HG03571 (cell line): ENCODE measurements at regions not wholly inside any gene's neighbourhood (a gene's known extent, or its start where the extent isn't known, plus 50 kb on each side); places are given as distances from the start of the nearest gene placed in this dataset.
"Not testable (repeated sequence)": the region's sequence is repeated elsewhere in the genome, so short reads cannot be mapped to it uniquely, and the experiment has no call there.

ENCODE experiments used
- ATAC-seq: cut with Tn5 transposase; IDR thresholded peaks from one replicate; pipeline ENCODE4 v1.9.1; 2021; ENCODE audit not compliant: unreplicated experiment

DNA sequence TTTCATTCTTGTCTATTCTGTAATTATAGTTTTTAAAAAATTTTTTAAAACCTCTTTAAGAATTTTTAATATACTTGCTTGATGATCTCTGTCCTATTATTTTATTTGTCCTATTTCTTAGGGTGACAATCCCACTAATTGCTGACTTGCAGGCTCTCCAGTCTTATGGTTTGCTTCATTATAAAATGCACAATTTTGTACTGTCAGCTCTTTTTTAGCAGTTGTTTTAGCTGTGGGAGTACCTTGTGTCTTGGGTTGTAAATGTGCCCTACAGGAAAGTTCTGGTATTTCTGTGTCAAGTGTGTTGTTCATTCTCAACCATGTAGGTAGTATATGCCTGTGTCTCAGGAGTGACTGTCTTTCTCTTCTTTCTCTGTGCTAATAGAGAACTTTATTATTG lies 118.2 kb upstream of the IL15 start:
- ATAC-seq, result no peak

DNA sequence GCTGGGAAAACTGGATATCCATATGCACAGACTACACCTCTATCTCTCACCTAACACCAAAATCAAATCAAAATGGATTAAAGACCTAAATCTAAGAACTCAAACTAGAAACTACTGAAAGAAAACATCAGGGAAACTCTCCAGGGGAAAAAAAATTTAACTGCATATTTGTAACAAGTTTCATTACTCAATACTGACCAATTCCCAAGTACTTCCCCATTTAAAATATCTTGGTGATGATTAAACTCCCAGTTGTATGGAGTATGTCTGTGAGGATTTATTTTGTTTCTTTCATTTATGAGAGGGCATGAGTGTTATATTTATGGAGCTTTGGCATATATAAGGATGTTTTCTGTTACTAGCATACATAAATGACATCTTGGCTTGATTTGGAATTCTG lies 112.3 kb upstream of the IL15 start:
- ATAC-seq, result no peak

DNA sequence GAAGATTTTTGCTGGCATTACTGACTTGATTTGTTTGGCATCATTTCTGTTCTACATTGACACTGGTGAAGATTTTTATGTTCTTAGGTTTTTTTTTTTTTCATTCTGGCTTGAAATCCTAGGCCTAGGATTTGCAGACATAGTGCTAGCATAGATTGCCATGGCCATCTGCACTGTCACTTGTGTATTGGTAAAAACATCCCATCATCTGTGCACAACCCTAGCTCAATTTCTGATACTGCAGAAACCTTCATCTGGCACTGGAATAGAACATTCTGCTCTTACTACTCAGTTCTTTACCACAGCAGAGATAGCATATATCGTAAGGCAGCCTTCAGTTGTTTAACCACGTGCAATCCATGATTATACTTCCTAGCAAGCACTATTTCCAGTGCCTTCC lies 111.5 kb upstream of the IL15 start:
- no peak for ATAC-seq

DNA sequence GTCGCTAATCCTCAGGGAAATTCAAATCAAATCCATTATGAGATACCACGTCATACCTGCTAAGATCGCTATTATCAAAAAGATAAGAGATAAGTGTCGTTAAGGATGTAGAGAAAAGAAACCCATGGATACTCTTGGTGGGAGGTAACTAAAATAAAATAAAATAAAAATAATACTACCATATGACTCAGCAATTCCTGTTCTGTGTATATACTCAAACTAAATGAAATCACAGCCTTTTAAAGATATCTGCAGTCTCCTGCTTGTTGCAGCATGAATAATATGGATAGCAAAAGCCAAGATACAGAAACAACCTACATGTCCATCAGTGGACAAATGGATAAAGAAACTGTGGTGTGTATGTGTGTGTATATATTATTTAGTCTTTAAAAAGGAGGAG lies 105.8 kb upstream of the IL15 start:
- no peak for ATAC-seq

DNA sequence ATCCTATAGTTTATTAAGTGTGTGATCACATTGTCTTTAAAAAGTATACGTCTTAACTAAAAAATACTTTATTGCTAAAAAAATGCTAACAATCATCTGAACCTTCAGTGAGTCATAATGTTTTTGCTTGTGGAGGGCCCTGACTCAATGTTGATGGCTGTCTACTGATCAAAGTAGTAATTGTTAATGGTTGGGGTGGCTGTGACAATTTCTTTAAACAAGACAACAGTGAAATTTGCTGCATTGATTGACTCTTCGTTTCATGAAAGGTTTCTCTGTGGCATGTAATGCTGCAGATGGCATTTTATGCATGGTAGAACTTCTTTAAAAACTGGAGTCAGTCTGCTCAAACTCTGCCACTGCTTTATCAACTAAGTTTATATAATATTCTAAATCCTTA lies 101.4 kb upstream of the IL15 start:
- ATAC-seq, result no peak

DNA sequence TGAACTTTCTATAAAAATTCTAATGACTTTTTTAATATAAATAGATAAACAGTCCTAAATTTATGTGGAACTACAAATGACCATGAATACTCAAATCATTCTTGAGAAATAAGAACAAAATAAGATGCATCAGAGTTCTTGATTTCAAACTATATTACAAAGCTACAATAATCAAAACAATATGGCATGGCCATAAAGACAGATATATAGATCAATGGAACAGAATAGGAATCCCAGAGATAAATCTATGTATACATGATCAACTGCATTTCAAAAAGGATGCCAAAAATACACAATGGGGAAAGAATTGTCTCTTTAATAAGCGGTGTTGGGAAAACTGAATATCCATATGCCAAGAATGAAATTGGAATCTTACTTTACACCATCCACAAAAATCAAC lies 98.4 kb upstream of the IL15 start:
- ATAC-seq, result no peak

DNA sequence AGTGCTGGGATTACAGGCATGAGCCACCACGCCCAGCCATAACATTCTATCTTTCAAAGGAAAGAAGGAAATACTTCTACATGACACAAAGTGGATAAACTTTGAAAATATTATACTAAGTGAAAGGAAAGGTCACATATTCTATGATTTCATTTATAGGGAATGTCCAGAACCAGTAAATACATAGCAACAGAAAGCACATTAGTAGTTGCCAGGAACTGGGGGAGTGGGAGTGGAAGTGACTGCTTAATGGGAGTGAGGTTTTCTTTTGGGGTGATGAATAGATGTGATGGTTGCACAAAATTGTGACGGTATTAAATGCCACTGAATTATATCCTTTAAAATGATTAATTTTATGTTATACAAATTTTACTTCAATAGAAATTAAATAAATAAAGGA lies 95.7 kb upstream of the IL15 start:
- no peak for ATAC-seq

DNA sequence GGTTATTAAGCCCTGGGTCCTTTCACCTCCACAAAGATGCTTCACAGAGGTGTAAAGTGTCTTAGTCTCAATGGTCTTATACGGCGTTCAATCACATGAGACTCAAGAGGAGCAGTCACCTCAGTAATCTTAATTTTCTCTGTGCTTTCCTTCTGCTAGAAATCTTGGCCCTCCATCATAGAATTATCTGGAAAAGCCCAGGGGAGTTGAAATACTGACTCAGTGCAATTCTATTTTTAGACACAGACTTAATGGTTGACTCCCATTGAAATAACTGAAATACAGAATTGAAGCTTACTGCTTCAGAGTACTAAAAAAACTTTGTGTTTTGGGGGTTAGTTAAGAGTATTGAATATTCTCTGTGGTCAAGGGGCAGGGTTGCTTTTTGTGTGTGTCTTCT lies 94.5 kb upstream of the IL15 start:
- no peak for ATAC-seq

DNA sequence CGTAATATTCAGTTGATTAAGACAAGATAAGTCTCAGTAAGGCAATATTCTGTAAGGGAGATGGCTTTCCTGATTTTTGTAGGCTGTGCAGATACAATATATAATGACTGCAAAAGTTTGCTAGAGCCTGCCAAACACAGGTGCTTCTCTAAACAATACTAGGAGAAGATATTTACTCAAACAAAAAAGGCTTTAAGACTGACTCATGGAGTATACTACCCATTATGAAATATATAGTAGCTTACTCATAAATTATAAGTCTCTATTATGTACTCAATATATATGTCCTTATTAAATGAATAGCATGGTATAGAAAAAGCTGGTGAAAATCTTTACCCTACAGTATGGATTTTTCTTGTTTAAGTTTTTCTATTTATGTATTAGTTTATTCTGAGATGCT lies 93.2 kb upstream of the IL15 start:
- ATAC-seq, result no peak

DNA sequence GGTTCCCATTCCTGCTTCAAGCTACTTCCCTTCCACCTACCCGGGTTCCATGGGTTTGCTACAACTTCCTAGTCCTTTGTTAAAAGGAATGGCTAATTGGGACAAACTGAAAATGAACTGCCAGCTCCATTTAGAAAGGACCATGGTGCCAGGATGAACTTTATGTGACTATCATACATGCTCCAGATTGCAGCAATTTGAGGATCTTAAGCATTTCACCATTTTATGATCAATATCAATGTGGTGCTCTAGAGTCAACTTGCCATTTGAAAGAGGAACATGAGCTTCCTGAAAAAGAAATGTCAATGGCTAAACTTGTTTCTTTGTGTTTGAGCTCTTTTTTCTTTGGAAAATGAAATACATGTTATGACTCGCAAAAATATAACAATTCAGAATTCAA lies 92.7 kb upstream of the IL15 start:
- no peak for ATAC-seq

DNA sequence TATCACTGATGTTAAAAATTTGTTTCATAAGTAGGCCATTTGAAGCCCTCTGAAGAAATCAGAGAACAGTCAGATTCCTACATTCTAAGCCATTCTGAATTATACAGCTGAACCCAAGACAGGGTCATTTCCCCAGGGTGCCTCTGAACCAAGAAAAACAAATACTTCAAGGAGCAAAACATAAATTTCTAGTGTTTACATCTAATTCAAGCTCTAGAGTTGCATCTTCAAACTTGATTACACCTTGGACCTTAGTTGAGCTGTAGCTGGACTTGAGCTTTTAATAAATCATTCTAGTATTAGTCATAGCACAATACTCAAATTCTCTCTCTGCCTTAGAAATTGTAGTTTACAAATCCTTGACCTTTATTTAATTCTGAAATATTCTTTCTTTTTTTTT lies 87.6 kb upstream of the IL15 start:
- no peak for ATAC-seq

DNA sequence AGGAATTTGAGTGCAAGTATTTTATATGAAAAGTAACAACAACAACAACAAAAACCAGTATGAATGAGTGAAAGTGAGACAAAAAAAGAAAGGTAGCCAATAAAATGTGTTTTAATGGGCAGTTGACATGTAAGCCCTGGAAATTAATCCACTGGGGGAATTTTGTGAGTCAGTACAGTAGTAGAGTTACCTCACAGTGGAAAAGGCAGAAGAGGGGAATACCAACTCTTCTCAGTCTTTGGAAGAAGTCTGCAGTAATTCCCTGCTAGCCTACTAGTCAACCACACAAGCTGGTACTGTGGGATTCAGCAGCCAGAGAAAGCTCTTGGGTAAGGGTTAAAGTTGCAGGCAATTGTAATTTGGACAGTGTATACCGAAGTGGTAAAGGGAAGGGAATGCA lies 76.3 kb upstream of the IL15 start:
- ATAC-seq, result no peak

DNA sequence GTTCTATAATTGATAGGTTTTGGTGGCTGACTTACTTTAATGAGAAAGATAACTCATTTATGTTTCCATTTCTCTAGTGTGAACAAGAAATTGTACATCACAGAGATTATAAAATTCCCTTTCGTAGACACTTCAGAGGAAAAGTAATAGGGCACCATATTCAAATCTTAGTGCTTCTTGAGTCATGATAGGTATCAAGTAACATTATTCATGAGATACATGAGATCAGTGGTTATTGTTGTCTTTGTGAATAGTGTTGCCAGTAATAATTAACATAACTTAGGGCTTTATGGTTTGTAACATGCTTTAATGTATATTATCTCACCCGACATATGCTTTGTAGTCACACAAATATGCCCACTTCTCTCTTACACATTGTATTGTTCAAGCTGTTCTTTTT lies 73.7 kb upstream of the IL15 start:
- no peak for ATAC-seq

DNA sequence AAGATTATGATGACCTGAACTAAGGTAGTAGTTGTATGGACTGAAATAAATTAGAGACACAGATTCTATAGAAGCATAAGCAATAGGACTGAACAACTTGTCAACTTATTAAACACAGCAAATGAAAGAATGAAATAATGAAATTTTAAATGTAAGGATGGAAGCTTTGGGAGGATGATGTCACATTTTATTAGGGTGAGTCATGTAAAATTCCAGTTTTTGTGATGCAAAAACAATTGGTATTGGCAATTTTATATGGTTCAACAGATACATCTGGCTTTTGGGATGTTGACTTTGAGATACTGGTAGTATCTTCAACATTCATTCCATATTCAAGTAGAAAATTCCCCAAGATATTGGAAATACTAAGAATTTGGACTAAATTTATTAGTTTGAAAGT lies 72.7 kb upstream of the IL15 start:
- ATAC-seq, result no peak

DNA sequence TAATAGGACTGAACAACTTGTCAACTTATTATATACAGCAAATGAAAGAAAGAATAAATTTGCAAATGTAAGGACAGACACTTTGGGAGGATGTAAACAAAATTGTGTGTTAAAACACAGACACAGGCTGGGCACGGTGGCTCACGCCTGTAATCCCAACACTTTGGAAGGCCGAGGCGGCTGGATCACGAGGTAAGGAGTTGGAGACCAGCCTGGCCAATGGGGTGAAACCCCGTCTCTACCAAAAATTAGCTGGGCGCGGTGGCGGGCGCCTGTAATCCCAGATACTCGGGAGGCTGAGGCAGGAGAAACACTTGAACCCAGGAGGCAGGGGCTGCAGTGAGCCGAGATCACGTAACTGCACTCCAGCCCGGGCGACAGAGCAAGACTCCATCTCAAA lies 71.4 kb upstream of the IL15 start:
- not testable (repeated sequence) for ATAC-seq

DNA sequence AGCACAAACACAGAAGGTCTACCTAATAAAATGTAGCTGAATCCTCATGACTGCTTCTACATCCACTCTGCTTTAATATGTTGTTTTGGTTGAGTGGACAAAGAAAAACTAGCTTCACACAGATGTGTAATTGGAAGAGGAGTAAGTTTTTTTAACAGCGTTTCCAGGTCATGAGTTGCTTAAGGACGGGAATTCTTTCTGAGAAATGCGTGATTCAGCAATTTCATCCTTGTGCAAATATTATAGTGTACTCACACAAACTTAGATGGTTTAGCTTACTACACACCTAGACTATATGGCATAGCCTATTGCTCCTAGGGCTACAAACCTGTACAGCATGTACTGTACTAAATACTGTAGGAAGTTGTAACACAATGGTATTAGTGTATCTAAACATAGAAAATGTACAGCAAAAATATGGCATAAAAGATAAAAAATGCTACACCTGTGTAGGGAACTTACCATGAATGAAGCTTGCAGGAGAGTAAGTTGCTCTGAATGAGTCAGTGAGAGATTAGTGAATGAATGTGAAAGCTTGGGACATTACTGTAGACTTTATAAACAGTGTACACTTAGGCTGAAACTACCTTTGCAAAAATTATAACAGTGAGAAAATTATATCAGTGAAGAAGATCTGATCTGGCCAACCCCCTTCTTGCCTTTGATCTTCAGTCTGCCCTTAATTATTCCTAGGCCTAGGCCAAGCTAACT lies 70.8 kb upstream of the IL15 start:
- ATAC-seq, result no peak

DNA sequence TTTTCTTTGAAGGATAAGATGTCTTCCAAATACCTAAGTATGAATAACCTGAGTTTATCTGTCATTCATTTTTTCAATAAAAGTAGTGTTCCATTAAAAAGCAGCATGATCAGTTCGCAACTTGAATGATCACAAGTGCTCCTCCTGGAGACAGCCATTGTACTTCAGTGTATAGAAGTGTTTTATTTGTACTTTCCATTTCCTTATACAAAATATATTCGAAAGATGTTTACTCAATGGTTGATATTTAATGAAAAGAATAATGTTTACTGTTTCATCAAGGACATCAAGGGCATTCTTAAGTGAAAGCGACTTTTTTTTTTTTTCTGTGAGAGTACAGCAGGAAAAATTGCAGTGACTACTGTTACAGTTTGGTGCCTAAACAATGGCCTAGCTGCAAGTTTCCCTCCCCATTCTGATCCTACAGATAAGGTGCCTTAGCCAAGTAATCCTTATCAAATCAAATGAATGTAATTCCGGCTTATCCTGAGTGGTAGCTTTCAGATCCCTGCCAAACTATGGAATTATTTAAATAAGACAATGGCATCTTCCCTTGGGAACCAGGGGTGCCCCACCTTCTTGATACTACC lies 69.0 kb upstream of the IL15 start:
- ATAC-seq, result no peak

DNA sequence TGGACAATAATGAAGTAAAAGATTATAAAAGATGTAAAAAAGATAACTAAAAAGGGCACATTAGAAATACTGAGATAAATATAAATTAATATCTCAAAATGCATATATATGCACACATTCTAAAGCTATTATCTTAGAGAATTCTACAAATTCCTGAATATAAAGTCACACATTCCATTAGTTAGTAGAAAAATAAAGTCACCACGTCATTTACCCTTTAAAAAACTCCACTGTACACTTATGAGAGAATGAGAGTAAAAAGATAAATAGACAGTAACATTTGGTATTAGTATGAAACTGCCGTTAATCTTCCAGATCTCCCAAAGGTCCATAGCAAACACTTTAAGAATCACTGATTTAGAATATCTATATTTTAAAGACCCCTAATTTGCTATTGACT lies 67.2 kb upstream of the IL15 start:
- no peak for ATAC-seq

DNA sequence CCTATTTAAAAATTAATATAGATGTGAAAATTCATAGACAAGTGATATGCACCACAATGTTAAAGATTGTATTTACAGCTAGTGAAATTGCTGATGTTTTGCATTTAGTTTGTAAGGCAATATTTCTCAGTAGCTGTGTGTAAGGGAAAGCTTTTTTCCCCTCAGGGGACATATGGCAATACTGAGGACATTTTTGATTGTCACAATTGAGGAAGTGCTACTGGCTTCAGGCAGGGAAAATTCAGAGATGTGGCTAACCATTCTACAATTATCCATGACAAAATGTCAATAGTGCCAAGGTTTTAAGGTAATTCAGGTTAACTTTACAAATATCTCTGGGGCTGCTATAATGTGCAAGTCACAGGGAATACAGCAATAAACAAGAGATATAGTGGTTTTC lies 66.1 kb upstream of the IL15 start:
- no peak for ATAC-seq

DNA sequence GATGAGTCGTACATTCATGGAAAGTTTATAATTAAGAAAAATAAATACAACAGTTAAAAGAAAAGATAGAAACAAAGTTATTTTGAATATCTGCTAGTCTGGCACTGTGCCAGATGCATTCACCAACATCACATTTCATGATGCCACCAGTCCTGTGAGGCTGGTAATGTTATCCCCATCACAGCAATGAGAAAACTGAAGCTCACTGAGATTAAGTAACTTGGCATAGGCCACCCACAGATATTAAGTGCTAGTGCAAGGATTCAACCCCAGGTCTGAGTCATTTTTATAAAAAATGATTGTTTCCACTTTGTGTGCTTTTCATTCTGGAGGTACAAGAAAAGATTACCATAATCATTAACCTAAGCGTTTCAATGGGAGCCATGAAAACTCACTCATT lies 65.0 kb upstream of the IL15 start:
- ATAC-seq, result no peak

DNA sequence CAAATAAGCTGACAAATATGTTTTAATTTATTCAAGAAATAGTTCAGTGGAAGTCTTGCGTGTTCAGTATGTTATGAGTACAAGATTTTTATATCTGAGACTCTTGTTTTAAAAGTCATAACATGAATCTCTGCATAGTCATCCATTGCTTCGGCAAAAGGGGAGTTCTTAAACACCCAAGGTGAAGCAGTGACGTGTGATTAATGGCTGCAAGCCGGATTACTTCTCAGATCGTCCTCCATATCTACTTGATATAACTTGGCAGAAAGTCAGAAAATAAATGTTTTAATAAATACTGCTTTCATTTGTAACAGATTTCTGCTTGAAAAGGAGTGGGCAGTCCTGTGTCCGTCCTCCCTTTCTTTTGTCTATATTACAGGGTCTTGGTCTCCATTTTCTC lies 64.6 kb upstream of the IL15 start:
- ATAC-seq, result no peak

DNA sequence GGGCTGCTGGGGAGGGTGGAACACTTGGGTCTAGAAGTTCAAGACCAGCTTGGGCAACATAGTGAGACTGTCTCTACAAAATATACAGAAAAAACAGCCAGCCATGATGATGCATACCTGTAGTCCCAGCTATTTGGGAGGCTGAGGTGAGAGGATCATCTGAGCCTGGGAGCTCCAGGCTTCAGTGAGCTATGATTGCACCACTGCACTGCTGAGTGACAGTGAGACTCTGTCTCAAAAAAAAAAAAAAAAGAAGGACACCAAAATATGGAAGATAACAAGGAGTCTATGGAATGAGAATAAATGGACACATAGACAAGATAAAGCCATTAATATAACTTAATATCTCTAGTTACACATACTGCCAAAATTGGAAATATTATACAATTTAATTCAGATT lies 62.7 kb upstream of the IL15 start:
- ATAC-seq, result no peak

DNA sequence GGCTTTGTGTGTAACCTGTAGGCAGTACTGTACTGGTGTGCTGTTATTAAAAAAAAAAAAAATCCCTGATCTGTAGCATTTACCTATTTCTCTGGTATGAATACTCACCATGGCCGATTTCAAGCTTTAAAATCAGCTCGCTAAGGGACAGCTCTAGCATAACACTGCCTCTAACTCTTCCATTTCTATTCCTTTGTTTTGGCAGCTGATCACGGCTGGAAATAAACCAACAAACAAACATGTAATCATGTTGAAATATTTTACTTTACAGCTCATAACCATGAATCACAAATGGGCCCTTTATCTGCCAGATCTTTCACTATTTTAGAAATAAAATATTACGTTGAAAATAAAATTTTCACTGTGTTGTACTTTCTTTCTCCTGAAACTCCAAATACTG lies 60.5 kb upstream of the IL15 start:
- ATAC-seq, result no peak
